ENCODE measurements at regions not wholly inside any gene's neighbourhood (a gene's known extent, or its start where the extent isn't known, plus 50 kb on each side); places are given as distances from the start of the nearest gene placed in this dataset.
"Not testable (repeated sequence)": the region's sequence is repeated elsewhere in the genome, so short reads cannot be mapped to it uniquely, and the experiment has no call there.

- DNase-seq (ENCODE audit: low read depth) = no peak
Measured at GRCh38 chr3:107468782-107469181, 54.0 kb upstream of the BBX start.

- not testable (repeated sequence) for DNase-seq (ENCODE audit: low read depth)
Measured at GRCh38 chr3:107470496-107470895, 52.3 kb upstream of the BBX start.

Measured in stimulated activated CD8-positive, alpha-beta memory T cell treated with anti-CD3 and anti-CD28 coated beads, Interleukin-15, amount 100 ng/mL, for 24 hours (primary cell).